BE2C (cell line): ENCODE measurements at regions not wholly inside any gene's neighbourhood (a gene's known extent, or its start where the extent isn't known, plus 50 kb on each side); places are given as distances from the start of the nearest gene placed in this dataset.

Experiments
- DNase-seq: peaks from one replicate; pipeline ENCODE4 v3.0.0-alpha.2; 2020
- H3K27me3 ChIP-seq: fragments of 250-450 bp; sonication (Bioruptor Pico); 2 replicates; pipeline ENCODE4 v1.5.1; 2020; ENCODE audit warnings: mild to moderate bottlenecking
- H3K36me3 ChIP-seq: fragments of 250-450 bp; sonication (Bioruptor Pico); 2 replicates; pipeline ENCODE4 v1.5.1; 2020; ENCODE audit warnings: mild to moderate bottlenecking
- H3K4me1 ChIP-seq: fragments of 250-450 bp; sonication (Bioruptor Pico); 2 replicates; pipeline ENCODE4 v1.5.1; 2020
- H3K4me3 ChIP-seq: 2 replicates; pipeline ENCODE4 v1.5.1; 2011; ENCODE audit warnings: low read depth, low read length
- H3K9me3 ChIP-seq: fragments of 250-450 bp; sonication (Bioruptor Pico); 2 replicates; pipeline ENCODE4 v1.5.1; 2020
- TF ChIP-seq, protein P1 (sequence below): IDR thresholded peaks from 2 replicates; pipeline ENCODE4 v1.5.1; 2012; ENCODE audit warnings: mild to moderate bottlenecking, low read depth, low read length

DNA sequence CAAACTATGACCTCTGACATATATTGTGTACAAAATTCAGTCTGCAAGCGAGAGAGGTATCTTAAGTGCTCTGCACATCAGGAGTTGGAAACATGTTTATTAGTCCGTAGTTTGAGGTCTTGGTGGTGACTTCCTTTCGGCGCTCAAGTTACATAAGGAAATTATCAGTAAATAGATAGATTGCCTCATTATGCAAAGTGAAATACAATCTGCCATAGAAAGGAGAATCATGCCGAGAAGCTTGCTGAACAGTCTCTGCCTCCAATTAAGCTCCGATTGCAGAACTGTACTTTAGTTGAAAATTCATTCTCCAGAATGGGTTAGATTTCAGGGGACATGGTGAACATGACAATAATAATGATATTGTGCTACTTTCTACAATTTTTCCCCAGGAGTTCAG, 271.8 kb downstream of the BRINP2 start:
- H3K9me3 ChIP-seq, result no peaks in the 10 kb centered on the region

DNA sequence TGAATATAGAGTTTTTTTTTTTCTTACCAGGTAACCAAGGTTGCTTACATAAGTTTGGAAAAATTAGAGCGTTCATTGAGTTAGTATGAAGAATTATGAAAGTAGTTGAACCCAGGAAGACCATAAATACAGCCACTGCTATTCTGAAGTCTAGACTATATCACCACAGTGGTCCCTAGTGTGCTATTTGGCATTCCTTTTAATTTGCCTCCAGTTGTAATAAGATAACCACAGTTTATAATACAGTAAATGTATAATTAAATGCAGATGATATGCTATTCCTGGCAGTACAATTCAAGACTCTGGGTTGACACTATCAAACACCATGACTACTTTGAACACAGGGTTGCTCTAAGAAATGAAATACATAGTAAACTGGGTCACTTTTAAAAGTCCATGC, 270.5 kb downstream of the BRINP2 start:
- no peaks in the 10 kb centered on the region for H3K27me3 ChIP-seq
- TF ChIP-seq, protein P1, sequence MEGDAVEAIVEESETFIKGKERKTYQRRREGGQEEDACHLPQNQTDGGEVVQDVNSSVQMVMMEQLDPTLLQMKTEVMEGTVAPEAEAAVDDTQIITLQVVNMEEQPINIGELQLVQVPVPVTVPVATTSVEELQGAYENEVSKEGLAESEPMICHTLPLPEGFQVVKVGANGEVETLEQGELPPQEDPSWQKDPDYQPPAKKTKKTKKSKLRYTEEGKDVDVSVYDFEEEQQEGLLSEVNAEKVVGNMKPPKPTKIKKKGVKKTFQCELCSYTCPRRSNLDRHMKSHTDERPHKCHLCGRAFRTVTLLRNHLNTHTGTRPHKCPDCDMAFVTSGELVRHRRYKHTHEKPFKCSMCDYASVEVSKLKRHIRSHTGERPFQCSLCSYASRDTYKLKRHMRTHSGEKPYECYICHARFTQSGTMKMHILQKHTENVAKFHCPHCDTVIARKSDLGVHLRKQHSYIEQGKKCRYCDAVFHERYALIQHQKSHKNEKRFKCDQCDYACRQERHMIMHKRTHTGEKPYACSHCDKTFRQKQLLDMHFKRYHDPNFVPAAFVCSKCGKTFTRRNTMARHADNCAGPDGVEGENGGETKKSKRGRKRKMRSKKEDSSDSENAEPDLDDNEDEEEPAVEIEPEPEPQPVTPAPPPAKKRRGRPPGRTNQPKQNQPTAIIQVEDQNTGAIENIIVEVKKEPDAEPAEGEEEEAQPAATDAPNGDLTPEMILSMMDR, result no peak

More for the DNA sequence above, 271.8 kb downstream of the BRINP2 start:
- no peak for DNase-seq
- Histone ChIP-seq H3K36me3 (no peaks in the 10 kb centered on the region), H3K27me3 (no peaks in the 10 kb centered on the region), H3K4me1 (no peaks in the 10 kb centered on the region), H3K4me3 (no peak overlapping the region)
- TF ChIP-seq, protein P1, result no peak

DNA sequence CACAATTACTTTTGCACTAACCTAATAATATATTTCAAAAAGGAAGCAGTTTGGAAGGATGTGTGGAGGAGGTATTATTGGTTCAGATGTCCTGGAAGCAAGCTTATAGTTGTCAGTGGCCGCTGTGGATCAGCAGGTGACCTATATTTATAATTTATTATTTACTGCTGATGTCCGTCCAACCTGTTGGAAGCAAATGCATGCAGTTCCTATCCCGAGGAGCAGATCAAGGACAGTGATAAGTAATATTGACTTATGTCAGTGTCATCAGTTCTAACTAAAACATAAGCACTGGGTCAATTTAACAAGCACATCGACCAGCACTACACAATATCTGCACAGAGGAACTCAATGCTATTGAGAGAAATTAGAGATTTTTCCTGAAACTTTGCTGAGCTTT, 270.1 kb downstream of the BRINP2 start:
- H3K9me3 ChIP-seq, result no peaks in the 10 kb centered on the region
- TF ChIP-seq, protein P1, result no peak
- no peak for DNase-seq

More for the DNA sequence above, 270.5 kb downstream of the BRINP2 start:
- Histone ChIP-seq H3K4me1 (no peaks in the 10 kb centered on the region), H3K4me3 (no peak overlapping the region), H3K36me3 (no peaks in the 10 kb centered on the region), H3K9me3 (no peaks in the 10 kb centered on the region)
- DNase-seq, result no peak

DNA sequence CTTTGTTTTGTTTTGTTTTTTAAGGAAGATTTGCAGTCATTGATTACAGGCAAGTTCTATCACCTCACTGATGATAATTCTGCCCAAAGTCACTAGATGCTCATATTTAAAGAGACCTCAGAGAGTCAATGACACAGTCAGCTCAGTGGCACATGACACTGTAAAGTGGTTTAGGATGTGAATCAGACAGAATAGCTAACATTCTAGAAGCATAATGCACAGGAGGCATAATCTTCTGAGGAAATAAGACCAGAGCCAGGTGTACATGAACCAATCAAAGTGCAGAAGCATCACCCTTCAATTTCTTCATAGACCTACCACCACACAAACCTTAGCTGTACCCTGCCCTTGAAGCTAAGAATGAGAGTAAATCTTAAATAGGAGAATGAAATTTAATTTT, 268.5 kb downstream of the BRINP2 start:
- no peaks in the 10 kb centered on the region for H3K27me3 ChIP-seq
- TF ChIP-seq, protein P1, result no peak

More for the DNA sequence above, 270.1 kb downstream of the BRINP2 start:
- no peaks in the 10 kb centered on the region for H3K27me3 ChIP-seq
- no peaks in the 10 kb centered on the region for H3K4me1 ChIP-seq
- H3K36me3 ChIP-seq, result no peaks in the 10 kb centered on the region
- H3K4me3 ChIP-seq, result no peak overlapping the region

DNA sequence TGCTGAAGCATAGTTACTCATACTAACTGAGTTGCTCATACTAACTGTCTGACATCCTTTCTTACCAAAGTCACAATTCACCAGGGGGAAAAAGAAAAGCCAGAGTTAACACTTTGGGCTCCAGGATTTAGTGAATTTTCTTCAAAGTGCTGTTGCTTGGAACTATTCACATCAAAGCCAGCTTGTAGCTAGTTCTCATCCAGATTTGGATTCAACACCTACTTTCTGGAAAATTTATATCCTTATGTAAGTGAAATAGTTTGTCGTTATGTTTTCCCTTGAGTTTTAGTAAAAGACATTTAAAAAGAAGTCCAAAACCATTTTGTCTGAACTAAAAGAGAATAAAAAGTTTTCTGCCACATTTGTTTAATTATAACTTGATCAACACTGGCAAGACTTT, 264.6 kb downstream of the BRINP2 start:
- H3K4me1 ChIP-seq, result no peaks in the 10 kb centered on the region
- H3K36me3 ChIP-seq, result no peaks in the 10 kb centered on the region
- TF ChIP-seq, protein P1, result no peak
- no peaks in the 10 kb centered on the region for H3K27me3 ChIP-seq
- no peak overlapping the region for H3K4me3 ChIP-seq
- DNase-seq, result no peak
- H3K9me3 ChIP-seq, result peaks cover 1% of the 10 kb centered on the region; the same call in 1 of the 2 replicates

More for the DNA sequence above, 268.5 kb downstream of the BRINP2 start:
- Histone ChIP-seq H3K36me3 (no peaks in the 10 kb centered on the region), H3K9me3 (no peaks in the 10 kb centered on the region), H3K4me3 (no peak overlapping the region), H3K4me1 (no peaks in the 10 kb centered on the region)
- DNase-seq, result no peak

- Histone ChIP-seq H3K27me3 (no peaks in the 10 kb centered on the region), H3K9me3 (peaks cover 2% of the 10 kb centered on the region; the same call in 1 of the 2 replicates), H3K4me1 (no peaks in the 10 kb centered on the region), H3K4me3 (no peak overlapping the region), H3K36me3 (no peaks in the 10 kb centered on the region)
- TF ChIP-seq, protein P1, result no peak
- no peak for DNase-seq
Measured at GRCh38 chr1:177432897-177433296, 262.1 kb downstream of the BRINP2 start.
